H1 (cell line): ENCODE measurements at regions not wholly inside any gene's neighbourhood (a gene's known extent, or its start where the extent isn't known, plus 50 kb on each side); places are given as distances from the start of the nearest gene placed in this dataset.

Experiments used
- JUND ChIP-seq: IDR thresholded peaks from 2 replicates; pipeline ENCODE4 v1.6.1; 2011; ENCODE audit warnings: mild to moderate bottlenecking, improper control_type of control experiment, low read length
- POU5F1 ChIP-seq: IDR thresholded peaks from 2 replicates; pipeline ENCODE4 v1.6.1; 2011; ENCODE audit warnings: low read depth, mild to moderate bottlenecking, low read length, moderate library complexity
- TAF1 ChIP-seq: IDR thresholded peaks from 2 replicates; pipeline ENCODE4 v1.6.1; 2011; ENCODE audit warnings: mild to moderate bottlenecking, low read depth, low read length
- TAF7 ChIP-seq: optimal IDR thresholded peaks from 2 replicates; pipeline ENCODE3; 2011; ENCODE audit warnings: low read depth, mild to moderate bottlenecking, inconsistent platforms, low read length, moderate library complexity, borderline replicate concordance

GRCh38 chr18:64876833-64877232 lies 727.9 kb upstream of the LINC00305 start (continued):
- TF ChIP-seq TAF7 (no peak), TAF1 (no peak), POU5F1 (no peak), JUND (no peak)
- TF ChIP-seq, all 59 proteins: peak for 0
